ENCODE measurements at regions not wholly inside any gene's neighbourhood (a gene's known extent, or its start where the extent isn't known, plus 50 kb on each side); places are given as distances from the start of the nearest gene placed in this dataset.

DNA sequence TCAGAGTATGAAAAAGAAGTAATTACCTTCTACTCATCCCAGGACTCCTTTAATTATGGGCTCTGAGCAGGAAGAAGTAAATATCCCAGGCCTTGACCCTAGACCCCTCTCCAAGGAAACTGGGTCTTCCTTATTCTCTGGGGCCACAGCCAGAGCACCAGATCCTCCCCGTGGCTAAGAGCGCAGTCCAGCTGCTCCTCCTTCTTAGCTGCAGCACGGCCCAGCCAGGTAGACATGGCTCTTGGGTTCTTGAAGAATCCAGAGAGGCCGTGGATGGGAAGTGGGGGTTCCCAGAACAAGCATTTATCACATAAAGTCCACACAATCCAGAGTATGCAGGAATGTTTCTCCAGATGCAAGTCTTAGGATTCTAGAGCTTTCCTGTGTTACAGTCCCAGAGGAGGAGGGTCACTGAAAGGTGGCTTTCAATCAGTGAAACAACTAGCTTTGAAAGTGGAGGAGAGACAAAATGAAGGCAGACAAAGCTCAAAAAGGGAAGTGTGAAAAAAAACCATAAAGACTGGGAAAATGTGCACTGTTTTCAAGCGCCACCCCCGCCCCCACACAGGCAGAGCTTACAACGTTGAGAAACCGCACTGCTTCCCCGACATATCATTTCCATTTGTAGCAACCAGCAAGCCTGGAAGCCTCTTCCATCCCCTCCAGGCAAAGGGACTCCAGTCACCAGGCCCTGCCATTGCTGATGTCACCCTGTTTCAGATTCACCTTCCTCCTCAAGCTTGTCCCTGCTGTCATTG, 396.5 kb upstream of the MKI67 start:
- no peak overlapping the region for H3K9ac ChIP-seq (replicated peaks; ENCODE audit: extremely low read depth, insufficient read depth, low read length)
- H3K4me1 ChIP-seq (ENCODE audit: control insufficient read depth, extremely low read depth, insufficient read depth, low read length), result no peaks in the 10 kb centered on the region
- H3K27me3 ChIP-seq (ENCODE audit: control insufficient read depth in 2 of 2, insufficient read depth in 2 of 2, low read length in 2 of 2), result no peaks in the 10 kb centered on the region
- no peak overlapping the region for H2AFZ ChIP-seq (ENCODE audit: low read depth, low read length)
- H3K27ac ChIP-seq (ENCODE audit: insufficient read depth, low read depth, low read length), result no peak overlapping the region
- no TSS peak for BruUV-seq (replicated peaks)
- no peak overlapping the region for H3K4me2 ChIP-seq (ENCODE audit: insufficient read depth, low read length)
- intact Hi-C loops (cut with micrococcal nuclease) (no loop called here), dilution Hi-C loops (cut with MboI; ENCODE audit: extremely low pct_ligation_motif_present, low sequenced_read_pairs) (no loop called here)
- ChIA-PET POLR2A (no interaction called here), CTCF (no interaction called here)
- H3K9me1 ChIP-seq (replicated peaks; ENCODE audit: control insufficient read depth, extremely low read depth, insufficient read depth, low read length), result no peaks in the 10 kb centered on the region
- DNase-seq (ENCODE audit: low read depth, low spot score) (no peak), FAIRE-seq (no peak)
- H3K36me3 ChIP-seq (ENCODE audit: control insufficient read depth in 2 of 2, extremely low read depth in 1 of 2, insufficient read depth in 2 of 2, low read length in 2 of 2), result no peaks in the 10 kb centered on the region
- no peaks in the 10 kb centered on the region for H3K79me2 ChIP-seq (ENCODE audit: control insufficient read depth, insufficient read depth, low read length)
- TF ChIP-seq EZH2 (IDR thresholded peaks at IDR 0.05; ENCODE audit: borderline replicate concordance, low read depth, low read length, severe bottlenecking), result no peak
- TF ChIP-seq MYC (IDR thresholded peaks at IDR 0.05; ENCODE audit: low read depth, low read length), result no peak
- TF ChIP-seq POLR2AphosphoS5 (IDR thresholded peaks at IDR 0.05; ENCODE audit: insufficient read depth, low read depth, low read length), result no peak
- TF ChIP-seq, protein P1, sequence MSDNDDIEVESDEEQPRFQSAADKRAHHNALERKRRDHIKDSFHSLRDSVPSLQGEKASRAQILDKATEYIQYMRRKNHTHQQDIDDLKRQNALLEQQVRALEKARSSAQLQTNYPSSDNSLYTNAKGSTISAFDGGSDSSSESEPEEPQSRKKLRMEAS (IDR thresholded peaks at IDR 0.05; ENCODE audit: insufficient read depth, insufficient read length), result no peak
- no peak for TF ChIP-seq FOS (IDR thresholded peaks at IDR 0.05; ENCODE audit: borderline replicate concordance, insufficient read depth, low read length)
- no peak for TF ChIP-seq JUN (IDR thresholded peaks at IDR 0.05; ENCODE audit: borderline replicate concordance, insufficient read depth, insufficient read length, low read depth)
- TF ChIP-seq, protein P2, sequence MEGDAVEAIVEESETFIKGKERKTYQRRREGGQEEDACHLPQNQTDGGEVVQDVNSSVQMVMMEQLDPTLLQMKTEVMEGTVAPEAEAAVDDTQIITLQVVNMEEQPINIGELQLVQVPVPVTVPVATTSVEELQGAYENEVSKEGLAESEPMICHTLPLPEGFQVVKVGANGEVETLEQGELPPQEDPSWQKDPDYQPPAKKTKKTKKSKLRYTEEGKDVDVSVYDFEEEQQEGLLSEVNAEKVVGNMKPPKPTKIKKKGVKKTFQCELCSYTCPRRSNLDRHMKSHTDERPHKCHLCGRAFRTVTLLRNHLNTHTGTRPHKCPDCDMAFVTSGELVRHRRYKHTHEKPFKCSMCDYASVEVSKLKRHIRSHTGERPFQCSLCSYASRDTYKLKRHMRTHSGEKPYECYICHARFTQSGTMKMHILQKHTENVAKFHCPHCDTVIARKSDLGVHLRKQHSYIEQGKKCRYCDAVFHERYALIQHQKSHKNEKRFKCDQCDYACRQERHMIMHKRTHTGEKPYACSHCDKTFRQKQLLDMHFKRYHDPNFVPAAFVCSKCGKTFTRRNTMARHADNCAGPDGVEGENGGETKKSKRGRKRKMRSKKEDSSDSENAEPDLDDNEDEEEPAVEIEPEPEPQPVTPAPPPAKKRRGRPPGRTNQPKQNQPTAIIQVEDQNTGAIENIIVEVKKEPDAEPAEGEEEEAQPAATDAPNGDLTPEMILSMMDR (IDR thresholded peaks at IDR 0.05; ENCODE audit: extremely low read depth in 1 of 2, insufficient read depth in 1 of 2, low read depth in 1 of 2, low read length in 2 of 2), result no peak
- TF ChIP-seq POLR2A (IDR thresholded peaks at IDR 0.05; ENCODE audit: low read depth, low read length), result no peak
- TF ChIP-seq GATA2 (IDR thresholded peaks at IDR 0.05; ENCODE audit: insufficient read depth, insufficient read length, low read depth, low read length), result no peak
- no peak overlapping the region for H3K4me3 ChIP-seq (replicated peaks in 1 of 3; ENCODE audit: insufficient read depth in 1 of 3, low read depth in 1 of 3, low read length in 3 of 3)
- no peaks in the 10 kb centered on the region for H3K9me3 ChIP-seq (replicated peaks; ENCODE audit: control insufficient read depth, insufficient read depth, low read length)
- H4K20me1 ChIP-seq (replicated peaks; ENCODE audit: control insufficient read depth, extremely low read depth, insufficient read depth, low read length), result no peaks in the 10 kb centered on the region
